HG02852 (cell line): ENCODE measurements at regions not wholly inside any gene's neighbourhood (a gene's known extent, or its start where the extent isn't known, plus 50 kb on each side); places are given as distances from the start of the nearest gene placed in this dataset.

Source experiments
- ATAC-seq: cut with Tn5 transposase; IDR thresholded peaks from one replicate; pipeline ENCODE4 v1.9.1; 2021; ENCODE audit warnings: mild to moderate bottlenecking, moderate library complexity; ENCODE audit not compliant: unreplicated experiment

- no peak for ATAC-seq
Observed at GRCh38 chr2:19238440-19239060, 119.9 kb downstream of the OSR1 start.

GRCh38 chr2:19235308-19235707 is 123.1 kb downstream of the OSR1 start:
- no peak for ATAC-seq

- no peak for ATAC-seq
Observed at GRCh38 chr2:19232312-19232711, 126.1 kb downstream of the OSR1 start.

- ATAC-seq: no peak
Observed at GRCh38 chr2:19231625-19232024, 126.8 kb downstream of the OSR1 start.

- no peak for ATAC-seq
Observed at GRCh38 chr2:19230626-19231025, 127.8 kb downstream of the OSR1 start.

GRCh38 chr2:19228715-19229114 is 129.7 kb downstream of the OSR1 start:
- ATAC-seq: no peak

GRCh38 chr2:19228181-19228593 is 130.2 kb downstream of the OSR1 start:
- no peak for ATAC-seq

GRCh38 chr2:19226871-19227270 is 131.6 kb downstream of the OSR1 start:
- no peak for ATAC-seq

- no peak for ATAC-seq
Observed at GRCh38 chr2:19226386-19226785, 132.0 kb downstream of the OSR1 start.

- ATAC-seq: no peak
Observed at GRCh38 chr2:19225931-19226330, 132.5 kb downstream of the OSR1 start.

GRCh38 chr2:19225126-19225525 is 133.3 kb downstream of the OSR1 start:
- ATAC-seq: no peak

GRCh38 chr2:19224486-19224885 is 133.9 kb downstream of the OSR1 start:
- no peak for ATAC-seq

- no peak for ATAC-seq
Observed at GRCh38 chr2:19224011-19224410, 134.4 kb downstream of the OSR1 start.

GRCh38 chr2:19219060-19219459 is 139.4 kb downstream of the OSR1 start:
- ATAC-seq: no peak

GRCh38 chr2:19218166-19218565 is 140.3 kb downstream of the OSR1 start:
- no peak for ATAC-seq

GRCh38 chr2:19216676-19217602 is 141.5 kb downstream of the OSR1 start:
- ATAC-seq: no peak

GRCh38 chr2:19216238-19216637 is 142.2 kb downstream of the OSR1 start:
- ATAC-seq: no peak

- ATAC-seq: no peak
Observed at GRCh38 chr2:19214682-19215391, 143.6 kb downstream of the OSR1 start.

GRCh38 chr2:19209575-19210341 is 148.7 kb downstream of the OSR1 start:
- no peak for ATAC-seq

- no peak for ATAC-seq
Observed at GRCh38 chr2:19208479-19209199, 149.8 kb downstream of the OSR1 start.
